ENCODE measurements at regions not wholly inside any gene's neighbourhood (a gene's known extent, or its start where the extent isn't known, plus 50 kb on each side); places are given as distances from the start of the nearest gene placed in this dataset.

DNA sequence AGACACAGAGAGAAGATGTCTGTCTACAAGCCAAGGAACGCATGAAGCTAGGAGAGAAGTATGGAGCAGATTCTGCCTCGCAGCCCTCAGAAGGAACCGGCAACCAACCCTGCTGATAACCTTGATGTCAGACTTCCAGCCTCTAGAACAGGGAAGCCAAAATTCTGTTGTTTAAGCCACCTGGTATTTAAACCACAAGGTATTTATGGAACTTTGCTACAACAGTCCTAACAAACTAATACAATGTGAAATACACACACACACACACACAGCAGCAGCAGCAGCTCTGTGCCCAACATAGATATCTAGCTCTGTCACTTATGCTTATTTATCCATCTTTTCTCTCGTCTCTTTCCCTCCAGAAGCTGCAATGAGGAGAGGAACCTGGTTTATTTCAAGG, 400.0 kb downstream of the ETS1 start:
- no peak for DNase-seq

DNA sequence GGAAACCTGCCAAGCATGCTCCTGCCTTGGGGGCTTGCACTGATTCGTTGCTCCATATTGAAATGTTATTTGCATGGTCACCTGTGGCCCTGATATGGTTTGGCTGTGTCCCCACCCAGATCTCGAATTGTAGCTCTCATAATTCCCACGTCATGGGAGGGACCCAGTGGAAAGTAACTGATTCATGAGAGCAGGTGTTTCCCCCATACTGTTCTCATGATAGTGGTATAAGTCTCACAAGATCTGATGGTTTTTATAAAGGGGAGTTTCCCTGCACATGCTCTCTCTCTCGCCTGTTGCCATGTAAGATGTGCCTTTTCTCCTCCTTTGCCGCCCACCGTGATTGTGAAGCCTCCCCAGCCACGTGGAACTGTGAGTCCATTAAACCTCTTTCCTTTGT, 402.4 kb downstream of the ETS1 start:
- DNase-seq: no peak

DNA sequence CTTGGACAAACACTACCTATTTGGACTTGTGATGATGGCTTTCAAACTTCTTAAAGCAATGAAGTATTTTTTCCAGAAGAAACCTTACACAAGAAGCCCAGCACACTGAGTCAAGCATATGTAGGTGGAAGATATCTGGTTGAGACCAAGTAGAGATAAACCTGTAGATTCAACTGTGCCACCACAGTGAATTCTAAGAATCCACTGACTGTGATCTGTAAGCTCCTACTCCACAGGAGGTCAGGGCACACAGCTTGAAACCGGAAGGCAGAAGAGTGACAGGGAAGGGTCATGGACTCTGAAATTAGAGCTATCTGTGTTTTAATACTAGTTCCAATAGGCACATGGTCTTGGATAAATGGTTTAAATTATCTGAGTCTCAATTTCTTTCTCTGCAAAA, 404.5 kb downstream of the ETS1 start:
- DNase-seq: no peak

DNA sequence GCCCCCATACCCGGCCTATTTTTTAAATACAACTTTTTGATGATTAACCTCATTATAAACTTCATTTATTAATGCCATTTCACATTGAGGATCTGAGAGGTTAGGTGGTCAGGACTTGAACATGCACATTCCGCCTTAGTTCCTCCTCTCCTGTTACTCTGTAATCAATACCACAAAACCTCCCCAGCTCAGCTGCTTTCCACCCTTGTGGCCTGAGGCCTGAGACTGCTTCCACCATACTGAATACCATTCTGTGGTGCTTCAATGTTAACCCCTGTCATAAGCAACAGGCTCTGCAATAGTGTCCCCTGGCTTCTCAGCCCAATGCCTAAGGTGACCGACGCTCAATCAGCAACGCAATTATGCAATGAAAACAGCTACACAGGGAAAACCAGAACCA, 405.4 kb downstream of the ETS1 start:
- DNase-seq: no peak

DNA sequence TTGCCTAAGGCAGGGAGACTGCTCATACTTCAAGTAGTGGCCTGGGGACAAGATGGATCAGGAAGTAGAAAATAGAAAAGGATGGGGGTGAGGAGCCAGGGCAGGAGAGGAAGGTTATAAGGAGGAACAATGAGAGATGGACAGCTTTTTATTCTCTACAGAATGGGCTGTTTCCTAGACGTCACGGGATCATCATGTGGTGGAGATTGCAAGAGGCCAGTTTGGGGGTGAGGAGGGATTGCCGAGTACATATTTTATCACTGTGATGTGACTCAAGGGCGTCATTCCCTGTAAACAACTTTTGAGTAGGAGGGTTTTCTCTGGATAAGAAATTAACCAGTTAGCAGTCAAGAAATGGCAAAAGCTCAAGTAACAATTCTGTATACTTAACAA, 406.3 kb downstream of the ETS1 start:
- DNase-seq: no peak

DNA sequence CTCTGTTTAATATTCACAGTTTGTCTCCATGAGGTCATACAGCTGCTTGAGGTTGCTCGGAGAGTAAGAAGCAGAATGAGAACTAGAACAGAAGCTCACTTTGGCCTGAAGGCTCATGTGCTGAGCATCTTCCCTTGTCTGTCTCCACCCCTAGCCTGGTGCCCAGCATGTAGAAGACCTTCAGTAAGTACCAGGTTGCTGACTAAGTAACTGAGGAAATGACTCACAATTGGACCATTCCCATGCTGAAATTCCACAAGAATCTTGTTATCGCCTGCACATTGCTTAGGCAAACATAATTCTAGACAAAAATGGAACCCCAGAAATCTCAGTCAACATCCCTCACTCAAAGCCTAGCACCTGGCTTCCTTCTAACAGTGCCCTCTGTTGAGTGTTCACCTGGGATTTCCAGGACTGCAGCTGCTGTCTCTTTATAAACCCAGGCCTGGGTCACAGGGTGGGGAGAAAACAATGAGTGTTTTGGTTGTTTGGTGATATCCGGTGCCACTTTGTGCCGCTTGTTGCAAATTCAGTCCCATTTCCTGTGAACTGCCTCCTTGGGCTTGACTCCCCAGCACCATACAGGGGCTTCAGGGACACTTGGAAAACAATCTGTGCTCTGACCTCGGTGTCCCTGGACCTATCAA, 406.8 kb downstream of the ETS1 start:
- no peak for DNase-seq

DNA sequence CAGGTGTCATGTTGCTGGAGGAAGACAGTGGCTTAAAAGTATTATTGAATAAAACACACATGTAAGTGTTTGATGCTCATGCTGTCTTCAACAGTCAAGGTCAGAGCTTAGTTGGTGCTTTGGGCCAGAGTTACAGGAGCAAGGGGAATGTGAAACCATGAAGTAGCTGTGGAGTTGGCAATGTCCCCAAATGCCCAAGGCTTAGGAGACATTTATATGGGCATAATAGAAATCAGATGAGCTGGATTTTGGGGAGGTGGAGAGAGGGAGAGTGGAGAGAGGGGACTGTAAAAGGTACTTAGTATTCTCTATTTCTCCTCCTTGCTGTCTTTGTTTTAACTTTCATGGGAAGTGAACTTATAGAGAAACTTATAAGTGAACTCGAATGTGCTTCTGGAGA, 407.8 kb downstream of the ETS1 start:
- no peak for DNase-seq

DNA sequence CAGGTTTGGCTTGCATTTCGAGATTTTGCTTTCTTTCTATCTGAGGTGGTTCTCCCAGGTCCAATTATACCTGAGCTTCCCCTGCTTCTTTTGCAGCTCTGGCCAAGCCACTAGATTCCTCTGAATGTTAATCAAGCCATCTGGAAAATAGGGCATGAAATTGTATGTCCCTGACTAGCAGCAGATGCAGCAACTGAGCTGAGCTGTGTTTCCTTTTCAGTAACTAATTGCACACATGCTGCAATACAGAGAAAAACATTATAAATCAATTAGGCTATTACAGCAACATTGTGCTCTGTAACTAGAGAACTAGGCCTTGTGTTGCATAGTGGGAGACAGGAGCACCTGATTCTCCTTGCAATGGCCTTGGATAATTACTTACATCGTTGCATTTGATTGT, 408.3 kb downstream of the ETS1 start:
- DNase-seq: no peak

DNA sequence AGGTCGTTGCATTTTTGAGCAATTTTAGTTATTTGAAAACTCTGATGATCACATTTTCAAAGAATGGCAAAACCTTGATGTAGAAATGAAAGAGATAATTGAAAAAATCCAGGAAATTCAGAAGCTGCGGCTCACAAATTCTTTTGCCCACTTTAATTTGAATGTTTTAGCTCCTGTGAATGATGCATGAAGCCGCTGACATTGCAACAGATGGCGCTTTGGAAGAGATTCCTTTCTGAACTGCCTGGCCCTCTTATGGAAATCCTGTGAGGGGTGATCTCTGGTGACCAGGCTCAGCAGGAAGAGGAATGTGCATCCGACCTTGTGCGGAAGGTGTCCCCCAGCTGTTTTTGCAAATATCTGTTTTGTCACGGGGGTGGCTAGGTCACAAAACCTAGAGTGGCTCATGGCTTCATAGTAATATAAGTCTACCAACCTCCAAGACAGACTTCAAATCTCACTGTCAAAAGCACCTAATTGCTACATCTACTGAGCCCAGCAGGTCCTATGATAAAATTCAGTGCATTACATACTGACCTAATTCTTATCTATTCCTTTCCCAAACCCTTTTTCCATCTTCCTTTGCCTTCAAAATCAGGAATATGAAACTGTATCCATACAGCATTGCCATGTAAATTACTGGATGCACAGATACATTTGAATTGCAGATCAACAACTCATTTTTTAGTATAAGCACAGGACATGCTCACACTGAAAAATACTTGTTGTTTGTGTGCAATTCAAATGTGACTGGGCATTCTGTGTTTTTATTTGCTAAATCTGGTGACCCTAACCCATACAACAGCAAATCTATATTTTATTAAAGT, 412.7 kb downstream of the ETS1 start:
- DNase-seq: no peak

DNA sequence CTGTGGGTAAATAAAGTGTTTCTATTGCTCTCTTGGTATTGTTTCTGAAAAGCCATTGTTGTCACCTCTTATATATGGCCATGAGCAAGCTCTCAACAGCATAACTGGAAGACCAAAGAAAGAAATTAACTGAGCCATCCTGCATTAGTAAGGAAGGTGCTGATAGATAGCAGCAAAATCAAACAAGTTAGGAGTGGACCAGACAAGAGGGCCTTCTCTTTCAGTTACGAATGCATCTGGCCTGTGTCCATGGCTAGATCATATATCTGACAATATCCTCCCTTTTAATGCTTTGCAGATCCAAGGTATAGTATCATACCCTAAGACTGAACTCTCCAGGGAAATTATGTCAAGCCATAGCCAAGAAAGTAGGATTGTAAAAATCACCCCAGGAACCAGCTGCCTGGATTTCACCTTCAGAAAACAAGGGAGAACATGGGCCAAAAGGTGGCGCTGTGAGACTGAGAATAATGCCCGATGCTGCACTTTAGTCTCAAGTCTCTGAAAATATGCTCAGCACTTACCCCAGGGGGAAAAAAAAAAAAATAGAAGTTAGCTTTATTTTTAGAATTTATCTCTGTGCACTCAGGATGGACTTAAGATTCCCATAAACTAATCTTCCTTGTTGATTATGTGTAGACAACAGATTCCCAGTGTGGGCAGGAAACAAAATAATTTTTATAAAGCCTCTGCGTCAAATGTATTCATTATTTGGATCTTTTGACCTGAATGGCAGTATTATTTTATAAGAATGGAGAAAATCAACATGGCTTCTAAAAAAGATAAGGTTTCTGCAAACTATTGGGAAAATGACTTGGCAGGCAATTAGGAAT, 415.1 kb downstream of the ETS1 start:
- DNase-seq: peak; percentile 89

DNA sequence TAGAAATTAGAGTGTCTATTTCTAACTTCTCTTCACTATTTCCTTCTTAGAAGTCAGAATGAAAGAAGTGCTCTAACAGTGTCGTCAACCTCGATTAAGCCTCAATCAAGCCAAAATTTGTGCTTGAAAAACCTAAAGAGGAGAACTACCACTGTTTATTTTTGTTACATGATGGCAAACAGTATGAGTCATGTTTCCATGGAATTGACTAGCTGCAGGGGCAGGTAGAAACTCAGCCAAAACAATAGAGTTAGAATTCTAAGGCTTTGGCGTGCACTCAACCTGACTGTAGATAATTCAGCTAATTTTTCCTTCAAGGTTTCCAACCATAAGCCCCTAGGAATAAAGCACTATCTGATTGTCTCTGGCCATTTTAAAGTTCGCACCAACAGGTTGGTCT, 415.9 kb downstream of the ETS1 start:
- DNase-seq: no peak

DNA sequence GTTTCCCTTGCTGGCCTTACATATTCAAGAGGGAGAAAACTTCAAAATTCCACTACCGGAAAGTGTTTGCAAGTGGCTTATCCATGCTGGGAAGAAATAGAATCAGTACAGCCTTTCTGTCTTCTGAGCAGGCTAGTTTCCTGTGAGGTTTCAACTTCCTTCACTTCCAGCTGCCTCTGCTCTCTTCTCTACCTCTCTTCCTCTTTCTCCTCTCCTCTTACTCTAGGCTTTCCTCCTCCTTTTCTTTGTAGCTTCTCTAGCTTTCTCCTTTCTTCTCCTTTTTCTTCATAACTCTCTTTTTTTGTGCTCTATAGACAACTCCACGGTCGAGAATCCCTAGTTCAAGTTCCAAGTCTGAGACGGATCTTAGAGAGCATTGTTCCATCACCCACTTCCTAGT, 421.8 kb downstream of the ETS1 start:
- no peak for DNase-seq

DNA sequence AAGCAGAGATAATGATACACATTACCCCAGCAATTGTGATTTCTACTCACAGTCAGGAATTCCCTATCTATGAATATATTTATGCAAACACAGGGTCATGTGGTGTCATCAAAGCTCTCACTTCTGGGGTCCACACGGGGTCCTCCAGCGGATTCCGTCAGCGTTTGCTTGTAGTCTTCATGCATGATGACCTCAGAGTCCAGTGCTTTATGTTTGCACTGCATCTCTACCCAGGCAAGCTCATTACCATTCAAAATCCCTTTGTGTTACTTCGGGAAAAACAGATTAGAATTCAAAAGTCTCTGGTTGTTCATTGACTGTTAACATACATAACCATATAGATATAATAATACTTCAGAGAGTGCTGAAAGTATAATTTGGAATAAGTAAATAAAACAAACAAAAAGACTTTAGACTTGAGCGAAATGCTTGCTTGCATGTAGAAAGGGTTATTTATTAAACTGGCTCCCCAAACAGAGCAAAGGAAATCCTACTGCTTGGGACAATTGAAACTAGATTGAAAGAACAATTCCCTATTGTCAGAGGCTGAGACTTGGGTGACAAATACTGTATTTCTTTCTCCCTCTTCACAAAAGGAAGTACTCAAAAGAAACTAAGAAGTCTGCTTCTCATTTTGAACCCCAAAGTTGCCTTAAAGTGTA, 423.1 kb downstream of the ETS1 start:
- DNase-seq: no peak

DNA sequence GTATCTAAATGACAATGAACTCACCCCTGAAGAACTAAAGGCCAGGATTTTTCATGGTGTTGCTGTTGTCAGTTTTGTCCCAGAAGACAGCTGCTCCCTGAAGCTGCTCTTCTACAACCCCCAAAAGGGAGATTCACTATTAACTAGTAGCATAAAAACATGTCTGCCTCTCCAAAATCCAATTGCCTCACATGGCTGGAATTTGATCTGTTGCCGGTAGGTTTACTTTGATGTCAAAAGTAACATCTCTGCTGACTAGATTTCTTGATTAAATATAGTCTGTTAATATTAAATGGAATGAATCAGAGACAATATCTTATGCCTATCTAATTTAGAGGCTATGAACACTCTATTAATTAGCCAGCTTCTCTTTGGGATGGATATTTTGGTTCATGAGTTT, 425.4 kb downstream of the ETS1 start:
- no peak for DNase-seq

DNA sequence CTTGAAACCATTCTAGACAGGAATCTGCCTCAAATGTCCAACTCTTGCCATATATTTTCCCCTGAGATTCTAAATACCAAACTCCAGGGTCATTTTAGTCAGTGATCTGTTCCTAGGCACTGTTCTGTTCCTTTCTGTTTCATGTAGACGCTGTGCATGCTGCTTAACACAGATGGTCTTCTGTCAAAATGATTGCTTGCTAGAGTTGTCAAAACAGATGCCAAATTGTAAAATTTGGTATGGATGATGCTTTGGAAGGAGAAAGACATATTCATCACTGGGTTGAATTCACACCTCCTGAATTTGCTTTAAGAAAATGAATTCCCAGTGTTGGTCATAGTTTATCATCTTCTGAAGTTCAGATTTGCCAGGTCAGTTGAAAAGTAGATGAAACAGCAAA, 425.9 kb downstream of the ETS1 start:
- no peak for DNase-seq

DNA sequence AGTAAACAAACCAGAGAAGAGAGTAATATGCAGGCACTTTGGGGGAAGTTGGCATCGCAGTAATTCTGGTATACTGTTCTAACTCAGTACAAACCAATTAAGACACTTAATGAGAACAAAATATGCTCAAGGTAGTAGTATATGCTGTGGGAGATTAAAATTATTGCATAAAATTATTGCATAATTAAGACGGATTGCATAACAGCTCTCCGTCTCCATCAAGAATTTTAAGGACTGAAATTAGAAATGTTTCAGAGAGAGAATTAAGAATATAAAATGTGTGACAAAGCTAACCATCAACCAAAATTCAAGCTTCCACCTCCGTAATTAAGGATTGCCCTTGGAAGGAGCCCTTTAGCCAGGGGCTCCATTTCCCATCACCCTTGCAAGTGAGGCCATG, 428.5 kb downstream of the ETS1 start:
- no peak for DNase-seq

DNA sequence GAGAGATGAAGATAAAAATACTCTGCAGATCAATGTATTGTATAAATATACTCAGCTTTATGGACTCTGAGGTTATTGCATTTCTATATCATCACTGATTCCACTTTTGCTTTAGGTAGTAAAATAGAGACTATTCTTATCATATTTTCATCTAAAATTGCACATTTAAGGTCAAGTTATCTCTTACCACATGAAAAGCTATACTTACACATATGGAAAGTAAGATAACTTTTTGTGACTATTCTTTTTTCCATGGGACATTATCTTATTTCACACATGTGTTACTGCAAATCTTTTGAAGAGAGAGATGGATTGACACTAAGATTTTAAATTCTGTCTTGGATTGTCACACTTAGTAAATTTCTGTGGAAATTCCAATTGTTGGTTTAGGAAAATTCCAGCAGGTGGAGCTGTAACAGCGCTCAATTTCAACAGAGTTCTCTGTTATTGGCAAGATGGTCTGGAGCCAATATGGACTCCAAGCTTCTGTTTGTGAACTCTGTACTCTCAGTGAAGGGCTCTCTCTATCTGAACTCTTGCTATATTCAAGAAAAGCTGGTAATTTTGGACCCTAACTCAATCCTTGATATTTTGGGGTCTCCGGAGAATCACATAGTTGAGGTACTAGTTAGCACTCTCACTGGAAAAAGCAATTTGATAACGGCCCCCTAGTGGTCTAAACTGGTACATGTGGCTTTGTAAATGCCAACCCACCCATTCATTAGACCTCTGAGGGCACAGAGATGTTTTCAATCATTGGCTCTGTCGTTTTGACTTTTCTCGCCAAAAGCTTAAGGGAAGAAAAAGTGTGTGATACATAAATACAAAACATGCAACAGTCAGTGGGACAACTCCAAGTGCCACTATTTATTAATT, 429.7 kb downstream of the ETS1 start:
- peak; percentile 40 for DNase-seq

DNA sequence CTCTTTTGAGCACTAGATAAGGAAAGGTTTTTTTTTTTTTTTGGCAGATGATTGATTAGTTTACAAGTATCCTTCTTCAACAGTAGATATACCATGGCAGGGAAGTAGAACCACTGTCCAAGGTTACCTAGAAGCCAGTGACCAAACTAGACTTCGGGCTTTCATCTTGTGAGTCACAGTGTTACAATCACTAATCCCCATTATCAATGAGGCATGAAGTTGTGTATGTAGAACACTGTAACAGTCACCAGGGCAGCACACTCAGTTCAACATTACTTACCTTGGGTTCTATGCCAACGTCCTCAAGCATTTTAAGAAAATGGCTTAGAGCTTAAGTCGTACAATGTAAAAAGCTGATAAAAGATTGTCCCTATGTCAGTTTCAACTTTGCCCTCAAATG, 430.9 kb downstream of the ETS1 start:
- DNase-seq: no peak

DNA sequence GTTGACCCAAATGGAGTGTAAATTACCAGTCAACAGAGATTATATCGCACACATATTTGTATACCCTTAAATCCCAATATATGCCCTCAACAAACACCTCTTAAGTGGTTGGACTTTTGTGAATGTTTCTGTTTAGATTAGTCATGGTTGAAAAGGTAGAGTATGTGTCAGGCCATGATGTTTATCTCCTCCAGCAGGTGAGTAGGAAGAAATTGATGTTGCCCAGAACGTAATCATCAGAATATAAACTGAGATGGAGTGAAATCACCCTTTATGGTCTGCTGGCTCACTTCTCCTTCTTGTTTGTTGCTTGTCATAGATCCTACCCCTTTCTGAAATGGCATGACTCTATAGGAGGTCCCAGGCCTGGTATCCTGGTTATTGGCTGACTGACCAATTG, 431.8 kb downstream of the ETS1 start:
- no peak for DNase-seq

DNA sequence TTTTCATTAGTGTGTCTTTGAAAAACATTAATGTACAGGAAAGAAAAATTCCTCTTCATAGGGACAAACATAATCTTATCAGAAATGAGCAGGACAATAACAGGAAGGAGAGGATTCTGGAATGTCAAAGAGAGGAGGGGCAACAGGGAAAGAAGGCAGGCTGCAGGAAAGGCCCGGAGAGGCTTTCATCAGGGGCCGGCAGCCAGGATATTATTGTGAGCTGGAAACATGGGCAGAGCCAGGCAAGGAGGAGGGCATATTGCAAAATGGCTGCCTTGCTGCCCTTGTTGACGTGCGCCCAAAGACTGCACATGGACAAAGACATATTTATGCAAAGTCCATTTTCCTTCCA, 433.7 kb downstream of the ETS1 start:
- DNase-seq: no peak

DNA sequence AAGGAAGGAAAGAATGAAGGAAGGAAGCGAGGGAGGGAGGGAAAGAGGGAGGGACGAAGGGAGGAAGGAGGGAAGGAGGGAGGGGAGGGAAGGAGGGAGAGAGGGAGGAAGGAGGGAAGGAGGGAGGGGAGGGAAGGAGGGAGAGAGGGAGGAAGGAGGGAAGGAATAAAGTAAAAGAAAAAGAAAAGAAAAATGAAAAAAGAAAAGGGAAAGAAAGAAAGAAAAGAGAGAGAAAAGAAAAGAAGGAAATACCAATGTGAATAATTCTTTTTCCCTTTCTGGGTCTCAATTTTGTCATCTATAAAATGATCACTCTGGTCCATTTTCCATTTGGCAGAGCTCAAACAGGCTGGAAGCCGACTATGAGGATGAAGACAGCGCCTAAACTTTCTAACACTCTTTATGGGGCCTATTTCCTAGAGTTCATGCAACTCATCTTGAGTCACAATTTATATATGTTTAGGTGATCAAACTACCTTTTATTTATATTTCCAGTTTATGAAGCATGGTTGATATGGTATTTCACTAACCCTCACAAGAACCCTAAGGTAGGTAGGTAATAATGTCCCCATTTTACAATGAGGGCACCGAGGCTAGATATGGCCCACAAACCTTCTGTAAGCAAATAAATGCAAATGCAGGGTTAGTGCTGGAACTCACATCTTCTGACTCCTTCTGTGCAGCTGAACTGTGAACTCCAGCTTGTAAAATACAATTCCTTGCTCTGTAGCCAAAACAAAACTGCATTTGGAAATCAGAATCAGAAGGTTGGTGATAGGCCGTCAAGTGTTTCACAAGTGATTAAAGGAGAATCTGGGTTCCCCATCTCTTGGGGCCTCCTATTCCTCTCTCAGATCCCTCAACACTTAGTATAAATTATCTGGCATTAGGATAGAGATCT, 434.3 kb downstream of the ETS1 start:
- no peak for DNase-seq
